ENCODE measurements at regions not wholly inside any gene's neighbourhood (a gene's known extent, or its start where the extent isn't known, plus 50 kb on each side); places are given as distances from the start of the nearest gene placed in this dataset.

- H3K27ac ChIP-seq (ENCODE audit: low read depth, low read length) = no peak overlapping the region
Measured at GRCh38 chr18:67362906-67363305, 153.6 kb downstream of the DSEL start.

GRCh38 chr18:67359873-67360838 is 156.4 kb downstream of the DSEL start:
- Histone ChIP-seq H3F3A (ENCODE audit: insufficient read depth) (no peaks in the 10 kb centered on the region), H3K27me3 (ENCODE audit: low read length) (no peaks in the 10 kb centered on the region), H3K36me3 (ENCODE audit: low read length) (no peaks in the 10 kb centered on the region), H4K20me1 (ENCODE audit: low read depth, low read length) (no peaks in the 10 kb centered on the region), H3K4me3 (ENCODE audit: insufficient read depth, low read length, poor library complexity, severe bottlenecking) (no peak overlapping the region), H3K9me3 (ENCODE audit: insufficient read depth, low read length) (no peaks in the 10 kb centered on the region), H3K4me2 (ENCODE audit: low read depth, low read length, poor library complexity, severe bottlenecking) (no peak overlapping the region), H3K79me2 (ENCODE audit: insufficient read depth, low read length) (no peaks in the 10 kb centered on the region), H3K9me2 (replicated peaks; ENCODE audit: insufficient read depth, low read length) (no peaks in the 10 kb centered on the region), H2AFZ (ENCODE audit: low read depth, low read length, severe bottlenecking) (no peak overlapping the region), H3K9ac (ENCODE audit: low read length) (no peak overlapping the region), H3K27ac (ENCODE audit: low read depth, low read length) (no peak overlapping the region)
- TF ChIP-seq EZH2phosphoT487 (conservative IDR thresholded peaks at IDR 0.05; ENCODE audit: low read length) = no peak

More at GRCh38 chr18:67362906-67363305, 153.6 kb downstream of the DSEL start:
- Histone ChIP-seq H3K36me3 (ENCODE audit: low read length) (no peaks in the 10 kb centered on the region), H3K9me3 (ENCODE audit: insufficient read depth, low read length) (no peaks in the 10 kb centered on the region), H2AFZ (ENCODE audit: low read depth, low read length, severe bottlenecking) (no peak overlapping the region), H3K4me2 (ENCODE audit: low read depth, low read length, poor library complexity, severe bottlenecking) (no peak overlapping the region), H4K20me1 (ENCODE audit: low read depth, low read length) (no peaks in the 10 kb centered on the region), H3K27me3 (ENCODE audit: low read length) (no peaks in the 10 kb centered on the region), H3K79me2 (ENCODE audit: insufficient read depth, low read length) (no peaks in the 10 kb centered on the region), H3K4me3 (ENCODE audit: insufficient read depth, low read length, poor library complexity, severe bottlenecking) (no peak overlapping the region), H3K9ac (ENCODE audit: low read length) (no peak overlapping the region), H3K9me2 (replicated peaks; ENCODE audit: insufficient read depth, low read length) (no peaks in the 10 kb centered on the region), H3F3A (ENCODE audit: insufficient read depth) (no peaks in the 10 kb centered on the region)
- no peak for TF ChIP-seq EZH2phosphoT487 (conservative IDR thresholded peaks at IDR 0.05; ENCODE audit: low read length)
- TF ChIP-seq CTCF (IDR thresholded peaks at IDR 0.05; ENCODE audit: insufficient read depth, low read length, poor library complexity, severe bottlenecking) = no peak

- Histone ChIP-seq H3K27me3 (ENCODE audit: low read length) (no peaks in the 10 kb centered on the region), H3K9me3 (ENCODE audit: insufficient read depth, low read length) (no peaks in the 10 kb centered on the region), H3K9me2 (replicated peaks; ENCODE audit: insufficient read depth, low read length) (no peaks in the 10 kb centered on the region), H2AFZ (ENCODE audit: low read depth, low read length, severe bottlenecking) (no peak overlapping the region), H3K4me3 (ENCODE audit: insufficient read depth, low read length, poor library complexity, severe bottlenecking) (no peak overlapping the region), H3F3A (ENCODE audit: insufficient read depth) (no peaks in the 10 kb centered on the region), H4K20me1 (ENCODE audit: low read depth, low read length) (no peaks in the 10 kb centered on the region), H3K27ac (ENCODE audit: low read depth, low read length) (no peak overlapping the region), H3K36me3 (ENCODE audit: low read length) (no peaks in the 10 kb centered on the region), H3K79me2 (ENCODE audit: insufficient read depth, low read length) (no peaks in the 10 kb centered on the region), H3K4me2 (ENCODE audit: low read depth, low read length, poor library complexity, severe bottlenecking) (no peak overlapping the region), H3K9ac (ENCODE audit: low read length) (no peak overlapping the region)
- no peak for TF ChIP-seq EZH2phosphoT487 (conservative IDR thresholded peaks at IDR 0.05; ENCODE audit: low read length)
- no peak for TF ChIP-seq CTCF (IDR thresholded peaks at IDR 0.05; ENCODE audit: insufficient read depth, low read length, poor library complexity, severe bottlenecking)
Measured at GRCh38 chr18:67358947-67359346, 157.6 kb downstream of the DSEL start.

- Histone ChIP-seq H3K4me3 (ENCODE audit: insufficient read depth, low read length, poor library complexity, severe bottlenecking) (no peak overlapping the region), H2AFZ (ENCODE audit: low read depth, low read length, severe bottlenecking) (no peak overlapping the region), H3K27ac (ENCODE audit: low read depth, low read length) (no peak overlapping the region), H3K79me2 (ENCODE audit: insufficient read depth, low read length) (no peaks in the 10 kb centered on the region), H3K36me3 (ENCODE audit: low read length) (no peaks in the 10 kb centered on the region), H3K27me3 (ENCODE audit: low read length) (no peaks in the 10 kb centered on the region), H3K4me2 (ENCODE audit: low read depth, low read length, poor library complexity, severe bottlenecking) (no peak overlapping the region), H3K9ac (ENCODE audit: low read length) (no peak overlapping the region), H3F3A (ENCODE audit: insufficient read depth) (no peaks in the 10 kb centered on the region), H3K9me3 (ENCODE audit: insufficient read depth, low read length) (no peaks in the 10 kb centered on the region), H4K20me1 (ENCODE audit: low read depth, low read length) (no peaks in the 10 kb centered on the region), H3K9me2 (replicated peaks; ENCODE audit: insufficient read depth, low read length) (no peaks in the 10 kb centered on the region)
- TF ChIP-seq CTCF (IDR thresholded peaks at IDR 0.05; ENCODE audit: insufficient read depth, low read length, poor library complexity, severe bottlenecking) (no peak), EZH2phosphoT487 (conservative IDR thresholded peaks at IDR 0.05; ENCODE audit: low read length) (no peak)
Measured at GRCh38 chr18:67354692-67355091, 161.8 kb downstream of the DSEL start.

All from SU-DHL-6 (cell line).